CMK (cell line): ENCODE measurements at regions not wholly inside any gene's neighbourhood (a gene's known extent, or its start where the extent isn't known, plus 50 kb on each side); places are given as distances from the start of the nearest gene placed in this dataset.
"Not testable (repeated sequence)": the region's sequence is repeated elsewhere in the genome, so short reads cannot be mapped to it uniquely, and the experiment has no call there.

Experiments
- DNase-seq: peaks from one replicate; pipeline ENCODE4 v3.0.0-alpha.2; 2010; ENCODE audit warnings: low read depth

DNA sequence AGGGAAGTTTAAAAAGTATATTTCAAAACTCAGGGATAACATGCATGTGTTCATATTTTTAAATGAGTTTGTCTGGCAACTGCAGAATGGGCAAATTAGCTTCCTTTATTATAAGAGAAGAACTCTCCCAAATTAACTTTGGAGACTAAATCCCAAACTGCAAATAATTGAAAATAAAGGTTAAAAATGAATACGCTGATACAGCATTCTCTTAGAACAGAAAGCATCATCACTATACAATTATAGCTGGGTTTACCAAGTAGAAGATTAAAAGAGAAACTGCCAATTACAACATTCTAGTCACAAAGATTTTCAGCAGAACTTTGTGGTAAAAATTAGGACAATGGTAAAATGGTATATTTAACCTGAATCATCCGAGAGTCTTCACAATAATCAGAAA, 73.3 kb downstream of the OLFM4 start:
- DNase-seq: no peak

DNA sequence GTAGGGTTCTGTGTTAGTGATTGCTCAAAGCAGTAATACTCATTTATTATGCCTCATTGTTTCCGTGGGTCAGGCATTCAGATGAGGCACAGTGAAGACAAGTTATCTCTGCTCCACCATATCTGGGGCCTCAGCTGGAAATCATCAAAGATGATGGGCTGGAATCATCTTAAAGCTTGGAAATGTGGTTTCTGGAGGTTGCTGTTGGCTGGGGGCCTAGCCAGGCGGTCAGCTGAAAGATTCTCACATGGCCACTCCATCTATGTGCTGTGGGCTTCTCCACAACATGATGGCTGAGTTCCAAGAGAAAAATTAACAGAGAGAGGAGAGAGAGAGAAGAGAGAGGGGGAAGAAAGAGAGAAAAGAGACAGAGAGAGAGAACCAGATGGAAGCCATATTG, 75.5 kb downstream of the OLFM4 start:
- DNase-seq: no peak

DNA sequence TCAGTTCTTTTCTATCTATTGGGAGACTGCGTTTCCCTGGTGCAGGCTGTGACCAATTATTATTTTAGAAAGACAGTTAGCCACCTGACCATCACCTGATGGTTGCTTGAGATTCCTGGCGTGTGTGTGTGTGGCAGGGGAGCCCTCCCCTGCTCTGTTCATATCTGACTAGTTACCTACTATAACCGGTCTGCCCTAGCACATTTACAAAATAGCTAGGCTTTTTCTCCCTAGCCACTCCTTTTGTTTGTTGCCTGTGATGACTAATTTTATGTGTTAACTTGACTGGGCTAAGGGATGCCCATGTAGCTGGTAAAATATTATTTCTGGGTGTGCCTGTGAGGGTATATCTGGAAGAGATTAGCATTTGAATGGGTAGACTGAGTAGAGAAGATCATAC, 76.9 kb downstream of the OLFM4 start:
- no peak for DNase-seq

- no peak for DNase-seq
Observed at GRCh38 chr13:53105890-53106289, 77.3 kb downstream of the OLFM4 start.

DNA sequence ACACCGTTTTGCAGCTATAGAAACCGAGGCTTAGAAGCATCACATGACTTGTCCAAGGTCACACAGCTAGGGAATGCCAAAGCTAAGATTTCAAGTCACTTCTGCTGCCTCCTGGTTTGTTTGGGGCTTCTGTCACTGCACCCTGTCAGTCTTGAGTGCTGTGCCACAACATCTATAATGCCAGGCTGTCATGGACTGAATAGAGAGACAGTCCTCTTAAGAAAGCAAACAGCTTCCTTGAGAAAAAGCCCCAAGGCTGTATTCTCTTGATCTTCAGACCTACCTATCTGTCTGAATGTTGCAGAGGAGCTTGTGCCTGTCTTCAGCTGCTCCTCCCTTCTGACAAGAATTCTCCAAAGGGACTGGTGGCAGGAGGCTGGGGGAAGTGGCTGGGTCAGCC, 81.6 kb downstream of the OLFM4 start:
- no peak for DNase-seq

DNA sequence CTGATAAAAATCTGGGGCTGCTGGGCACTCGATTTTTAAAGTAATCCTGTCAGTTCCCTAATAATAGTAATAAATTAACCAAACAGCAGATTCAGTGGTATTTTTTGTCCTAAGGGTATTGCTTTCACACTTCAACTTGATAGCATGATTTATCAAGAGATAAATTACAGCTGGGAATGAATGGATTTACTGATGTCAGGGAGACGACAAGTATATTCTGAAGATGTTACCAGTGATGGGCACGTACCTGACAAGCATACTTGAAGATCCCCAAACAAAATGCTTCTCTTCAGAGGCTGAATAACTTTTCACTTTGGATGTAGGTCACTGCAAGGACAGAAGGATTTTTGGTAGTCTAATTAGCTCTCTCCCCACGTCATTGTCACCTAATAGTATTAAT, 82.0 kb downstream of the OLFM4 start:
- DNase-seq: no peak

DNA sequence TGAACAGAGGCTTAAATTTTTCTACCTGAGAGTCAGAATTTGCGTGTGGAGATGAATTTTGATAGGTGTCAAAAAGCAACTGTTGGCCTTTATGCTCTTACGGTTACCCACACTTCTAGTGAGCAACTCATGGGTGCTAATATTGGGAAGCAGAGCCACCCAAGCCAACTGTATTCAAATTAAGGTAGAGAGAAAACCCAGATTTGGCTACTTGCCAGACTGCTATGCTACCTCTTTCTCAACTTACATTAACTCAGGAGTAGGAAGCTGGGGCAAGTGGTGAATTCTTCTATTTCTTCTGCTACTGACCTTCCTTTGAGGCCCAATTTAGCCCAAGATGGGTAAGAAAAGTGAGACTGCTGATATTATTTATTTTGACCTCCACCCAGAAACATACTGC, 83.9 kb downstream of the OLFM4 start:
- DNase-seq: no peak

GRCh38 chr13:53117048-53117447, 88.4 kb downstream of the OLFM4 start:
- DNase-seq: not testable (repeated sequence)

DNA sequence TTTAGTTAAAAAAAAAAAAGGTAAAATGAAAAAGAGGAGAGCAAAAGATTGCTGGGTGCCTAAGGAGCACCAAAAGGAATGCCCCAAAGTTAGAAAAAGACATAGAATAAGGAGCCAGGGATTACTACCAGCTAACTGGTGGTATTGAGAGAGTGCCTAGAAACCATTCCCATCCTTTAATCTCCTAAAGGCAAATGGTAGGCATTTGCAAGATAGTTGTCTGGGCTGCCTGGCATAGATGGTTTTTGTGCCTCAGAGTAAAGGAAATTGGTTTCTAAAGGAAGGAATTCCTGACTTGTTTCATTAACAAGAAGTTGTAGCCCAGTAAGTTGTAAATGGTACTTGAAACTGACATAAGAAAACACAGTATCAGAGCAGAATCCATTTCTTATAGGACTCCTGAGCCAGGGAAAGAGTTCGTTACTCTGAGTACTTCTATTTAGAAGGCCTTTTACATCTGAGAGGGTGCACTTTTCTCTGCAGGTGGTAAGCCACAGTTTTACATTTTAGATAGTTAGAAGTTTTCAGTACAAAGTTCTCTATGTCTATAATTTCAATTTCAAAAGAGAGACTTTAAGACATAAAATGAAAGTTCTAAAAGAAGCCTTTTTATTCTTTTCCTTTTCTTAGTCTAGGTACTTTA, 92.6 kb downstream of the OLFM4 start:
- DNase-seq: no peak

DNA sequence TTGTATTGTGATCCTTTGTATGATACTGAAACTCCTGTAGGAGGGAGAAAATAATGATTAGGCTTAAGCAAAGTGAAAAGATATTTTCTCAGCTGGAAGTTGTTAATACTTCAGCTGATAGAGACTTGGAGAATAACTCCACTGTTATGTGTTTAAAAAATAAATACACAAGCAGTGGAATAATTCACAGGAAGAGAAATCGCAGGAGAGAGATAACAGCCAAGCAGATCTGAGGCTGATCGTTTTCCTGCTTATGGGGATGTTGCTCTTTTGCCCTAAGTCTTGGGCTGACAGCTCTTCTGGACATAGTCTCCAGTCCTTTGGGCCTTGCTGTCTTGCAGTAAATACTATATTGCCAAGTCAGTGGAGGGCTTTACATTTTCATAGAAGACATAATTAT, 93.3 kb downstream of the OLFM4 start:
- DNase-seq: no peak

DNA sequence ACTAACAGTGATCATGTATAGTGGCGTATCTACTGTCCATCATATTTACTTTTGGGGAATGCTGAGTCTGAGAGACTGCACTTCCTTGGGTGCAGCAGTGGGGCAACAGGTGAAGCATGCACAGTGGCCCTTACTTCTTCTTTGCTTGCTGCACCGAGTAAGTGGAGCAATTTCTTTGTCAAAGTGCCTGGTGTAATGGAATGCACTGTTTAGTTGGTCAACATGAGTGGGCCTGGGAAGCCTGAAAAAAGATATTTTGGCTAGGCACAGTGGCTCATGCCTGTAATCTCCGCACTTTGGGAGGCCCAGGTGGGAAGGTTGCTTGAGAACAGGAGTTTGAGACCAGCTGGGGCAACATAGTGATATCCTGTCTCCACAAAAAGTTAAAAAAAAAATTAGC, 94.9 kb downstream of the OLFM4 start:
- DNase-seq: no peak

DNA sequence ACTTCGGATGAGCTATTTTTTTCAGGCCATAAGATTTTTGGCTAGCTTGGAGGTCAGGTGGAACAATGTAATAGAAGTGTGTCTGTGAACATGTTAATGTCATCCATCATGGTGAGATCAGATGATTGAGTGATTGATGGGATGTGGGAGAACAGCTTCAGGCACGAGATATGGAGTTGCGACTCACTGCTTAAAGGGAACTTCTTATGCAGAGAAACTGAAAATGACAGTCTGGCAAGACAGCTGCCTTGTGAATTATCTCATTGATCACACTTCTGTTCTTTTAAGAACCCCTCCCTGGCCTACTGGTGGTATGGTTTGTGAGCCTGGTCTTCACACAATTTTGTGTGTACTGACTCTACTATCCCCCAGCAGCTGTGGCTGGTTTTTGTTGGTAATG, 96.0 kb downstream of the OLFM4 start:
- no peak for DNase-seq

GRCh38 chr13:53126841-53127245, 98.2 kb downstream of the OLFM4 start:
- DNase-seq: no peak

GRCh38 chr13:53127373-53127772, 98.8 kb downstream of the OLFM4 start:
- DNase-seq: no peak

DNA sequence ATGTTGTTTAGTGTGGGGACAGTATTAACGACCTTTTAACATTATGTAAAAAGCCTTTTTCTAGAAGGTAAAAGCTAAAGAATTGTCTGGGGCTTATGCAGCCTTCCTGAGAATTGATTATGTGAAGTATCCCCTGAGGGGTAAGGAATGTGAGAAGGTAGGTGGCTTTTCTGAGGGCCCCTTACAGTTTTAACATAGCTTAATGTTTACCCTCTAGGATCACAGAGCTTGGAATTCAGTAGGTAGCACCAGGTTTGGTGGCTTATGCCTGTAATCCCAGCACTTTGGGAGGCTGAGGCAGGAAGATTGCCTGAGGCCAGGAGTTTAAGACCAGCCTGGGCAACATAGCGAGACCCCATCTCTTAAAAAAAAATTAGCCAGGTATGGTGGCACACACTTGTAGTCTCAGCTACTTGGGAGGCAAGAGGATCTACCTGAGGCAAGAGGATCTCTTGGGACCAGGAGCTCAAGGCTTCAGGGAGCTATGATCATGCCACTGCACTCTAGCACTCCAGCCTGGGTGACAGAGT, 101.3 kb downstream of the OLFM4 start:
- DNase-seq: no peak

GRCh38 chr13:53131361-53131760, 102.7 kb downstream of the OLFM4 start:
- DNase-seq: no peak

DNA sequence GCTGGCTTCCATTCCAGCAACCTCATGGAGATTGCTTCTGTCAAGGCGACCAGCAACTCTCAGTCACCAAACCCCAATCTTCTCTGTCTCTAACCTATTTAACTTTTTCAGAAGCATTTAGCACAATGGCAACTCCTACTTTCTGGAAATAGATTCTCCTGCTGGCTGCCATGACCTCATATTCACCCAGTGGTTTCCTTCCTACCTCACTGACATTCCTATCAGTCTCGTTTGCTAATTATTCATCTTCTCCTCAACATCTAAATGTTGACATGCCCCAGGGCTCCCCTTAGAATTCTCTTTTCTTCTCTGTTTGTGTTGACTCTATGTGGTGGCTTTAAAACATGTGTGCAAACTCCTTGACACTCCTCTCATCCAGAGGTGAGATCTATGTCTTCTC, 106.7 kb downstream of the OLFM4 start:
- no peak for DNase-seq

DNA sequence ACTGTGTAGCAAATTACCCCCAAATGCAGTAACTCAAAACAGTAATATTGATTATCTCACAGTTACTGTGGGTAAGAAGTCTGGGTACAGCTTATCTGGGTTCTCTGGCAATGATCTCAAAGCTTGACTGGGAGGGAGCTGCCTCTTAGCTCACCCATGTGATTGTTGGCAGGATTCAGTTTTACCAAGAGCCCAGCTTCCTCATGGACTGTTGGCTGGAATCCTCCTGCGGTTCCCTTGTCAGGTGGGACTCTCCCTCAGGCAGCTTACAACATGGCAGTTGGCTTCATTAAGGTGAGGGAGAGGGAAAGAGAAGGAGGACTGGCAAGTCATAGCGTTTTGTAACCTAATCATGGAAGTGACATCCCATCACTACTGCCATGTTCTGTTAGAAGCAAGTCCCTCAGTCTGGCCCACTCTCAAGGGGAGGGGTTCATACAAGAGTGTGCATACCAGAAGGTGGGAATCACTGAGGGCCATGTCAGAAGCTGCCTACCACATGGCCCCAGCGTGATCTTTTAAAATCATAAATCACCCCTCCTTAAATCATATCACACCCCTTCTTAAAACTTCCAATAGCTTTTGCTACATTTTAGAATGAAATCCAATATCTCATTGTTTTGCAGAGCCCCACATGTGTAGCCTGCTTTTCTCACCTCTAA, 108.1 kb downstream of the OLFM4 start:
- no peak for DNase-seq

DNA sequence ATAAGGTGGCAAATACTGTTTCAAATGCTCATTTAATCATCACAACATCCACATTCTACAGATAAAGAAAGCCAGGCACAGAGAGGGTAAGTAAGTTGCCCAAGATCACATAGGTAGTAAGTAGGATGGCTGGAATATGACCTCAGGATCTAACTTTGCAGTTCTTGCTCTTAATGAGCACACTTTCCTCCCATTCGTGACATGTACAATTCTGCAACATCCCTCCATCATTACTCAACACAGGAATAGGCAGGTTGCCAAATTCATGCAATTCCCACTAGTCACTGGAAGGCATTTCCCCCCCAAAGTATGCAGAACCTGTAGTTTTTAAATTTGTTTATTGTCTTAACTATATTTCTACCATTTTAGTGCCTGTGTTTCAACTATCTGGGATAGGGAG, 109.2 kb downstream of the OLFM4 start:
- no peak for DNase-seq

DNA sequence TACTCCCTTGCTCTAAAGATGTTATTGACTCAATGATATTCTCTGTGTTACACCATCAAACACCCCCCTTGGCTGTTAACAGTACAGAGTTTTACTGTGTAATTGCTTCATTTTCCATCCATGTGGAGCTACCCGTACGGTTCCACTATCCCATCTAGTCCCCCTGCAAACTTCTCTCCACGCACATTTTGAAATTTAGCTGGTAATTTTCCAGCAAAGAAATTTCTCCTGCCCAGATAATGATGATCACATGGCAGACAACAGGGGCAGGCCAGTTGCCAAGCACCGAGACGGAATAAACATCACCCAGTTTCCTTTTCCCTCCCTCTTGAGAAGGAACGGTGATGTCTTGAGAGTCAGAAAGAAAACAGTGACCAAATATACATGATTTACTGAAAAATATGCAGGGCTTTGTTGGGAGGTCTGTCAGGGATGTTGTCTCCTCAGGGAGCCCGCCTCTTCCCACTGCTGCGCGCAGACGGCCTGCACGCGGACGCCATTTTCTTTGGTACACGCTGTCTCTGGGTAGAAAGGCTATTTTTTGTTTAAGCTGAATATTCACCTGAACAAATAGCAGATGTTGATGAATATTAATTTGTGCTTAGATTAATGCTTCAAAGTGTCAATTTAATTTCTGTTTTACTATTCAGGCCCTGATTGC, 109.9 kb downstream of the OLFM4 start:
- DNase-seq: no peak

DNA sequence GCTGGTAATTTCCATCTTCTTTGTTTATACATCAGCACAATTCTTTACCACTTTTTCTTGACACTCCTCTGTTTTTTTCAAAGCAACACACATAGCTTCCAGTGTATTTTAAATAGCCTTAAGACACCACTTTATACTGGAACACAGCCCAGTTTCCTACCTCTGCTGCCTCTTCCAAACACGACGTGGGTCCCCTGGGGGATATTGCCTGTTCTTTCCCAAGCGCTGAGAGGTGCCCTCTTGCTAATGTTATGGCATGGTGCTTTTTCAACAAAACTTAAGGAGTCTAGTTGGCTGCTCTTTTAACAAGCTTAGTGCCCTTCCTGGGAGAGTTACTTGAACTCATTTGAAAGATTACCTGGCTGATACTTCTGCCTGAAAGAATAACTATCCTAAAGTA, 112.7 kb downstream of the OLFM4 start:
- no peak for DNase-seq

DNA sequence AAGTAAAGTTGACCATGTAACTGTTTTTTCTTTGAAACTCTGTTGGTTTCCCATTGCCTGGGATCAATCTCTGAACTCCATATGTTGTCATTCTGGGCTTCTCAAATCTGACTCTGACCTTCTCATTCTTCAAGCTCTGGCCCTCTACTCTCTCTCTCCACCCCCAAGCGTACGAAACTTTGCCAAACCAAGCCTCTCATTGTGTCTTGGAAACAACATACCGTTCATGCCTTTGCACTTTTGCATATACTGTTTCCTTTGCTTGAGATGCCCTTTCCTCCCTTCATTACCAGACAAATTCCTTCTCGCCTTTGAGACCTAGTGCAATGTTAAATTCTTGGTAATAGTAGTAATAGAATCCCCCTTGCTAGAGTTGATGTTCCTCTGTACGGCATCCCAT, 113.7 kb downstream of the OLFM4 start:
- DNase-seq: no peak

- no peak for DNase-seq
Observed at GRCh38 chr13:53143757-53144339, 115.2 kb downstream of the OLFM4 start.
